ENCODE measurements at regions not wholly inside any gene's neighbourhood (a gene's known extent, or its start where the extent isn't known, plus 50 kb on each side); places are given as distances from the start of the nearest gene placed in this dataset.
"Not testable (repeated sequence)": the region's sequence is repeated elsewhere in the genome, so short reads cannot be mapped to it uniquely, and the experiment has no call there.

GRCh38 chr6:153984811-153985210 is 54.2 kb upstream of the OPRM1 start:
- H3K4me3 ChIP-seq (ENCODE audit: low read depth, low read length), result no peak overlapping the region
- TF ChIP-seq, protein P1, sequence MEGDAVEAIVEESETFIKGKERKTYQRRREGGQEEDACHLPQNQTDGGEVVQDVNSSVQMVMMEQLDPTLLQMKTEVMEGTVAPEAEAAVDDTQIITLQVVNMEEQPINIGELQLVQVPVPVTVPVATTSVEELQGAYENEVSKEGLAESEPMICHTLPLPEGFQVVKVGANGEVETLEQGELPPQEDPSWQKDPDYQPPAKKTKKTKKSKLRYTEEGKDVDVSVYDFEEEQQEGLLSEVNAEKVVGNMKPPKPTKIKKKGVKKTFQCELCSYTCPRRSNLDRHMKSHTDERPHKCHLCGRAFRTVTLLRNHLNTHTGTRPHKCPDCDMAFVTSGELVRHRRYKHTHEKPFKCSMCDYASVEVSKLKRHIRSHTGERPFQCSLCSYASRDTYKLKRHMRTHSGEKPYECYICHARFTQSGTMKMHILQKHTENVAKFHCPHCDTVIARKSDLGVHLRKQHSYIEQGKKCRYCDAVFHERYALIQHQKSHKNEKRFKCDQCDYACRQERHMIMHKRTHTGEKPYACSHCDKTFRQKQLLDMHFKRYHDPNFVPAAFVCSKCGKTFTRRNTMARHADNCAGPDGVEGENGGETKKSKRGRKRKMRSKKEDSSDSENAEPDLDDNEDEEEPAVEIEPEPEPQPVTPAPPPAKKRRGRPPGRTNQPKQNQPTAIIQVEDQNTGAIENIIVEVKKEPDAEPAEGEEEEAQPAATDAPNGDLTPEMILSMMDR (IDR thresholded peaks at IDR 0.05; ENCODE audit: control insufficient read depth, extremely low read depth, insufficient read depth), result no peak
- DNase-seq (ENCODE audit: low read depth), result no peak

- TF ChIP-seq, protein P1 (IDR thresholded peaks at IDR 0.05; ENCODE audit: control insufficient read depth, extremely low read depth, insufficient read depth), result no peak
- H3K4me3 ChIP-seq (ENCODE audit: low read depth, low read length), result no peak overlapping the region
- no peak for DNase-seq (ENCODE audit: low read depth)
Measured at GRCh38 chr6:153980171-153980570, 58.9 kb upstream of the OPRM1 start.

GRCh38 chr6:153978911-153979548 is 60.0 kb upstream of the OPRM1 start:
- not testable (repeated sequence) for H3K4me3 ChIP-seq (ENCODE audit: low read depth, low read length); DNase-seq (ENCODE audit: low read depth)

GRCh38 chr6:153976921-153977693 is 61.9 kb upstream of the OPRM1 start:
- H3K4me3 ChIP-seq (ENCODE audit: low read depth, low read length), result no peak overlapping the region
- DNase-seq (ENCODE audit: low read depth), result no peak
- TF ChIP-seq, protein P1 (IDR thresholded peaks at IDR 0.05; ENCODE audit: control insufficient read depth, extremely low read depth, insufficient read depth), result no peak

DNA sequence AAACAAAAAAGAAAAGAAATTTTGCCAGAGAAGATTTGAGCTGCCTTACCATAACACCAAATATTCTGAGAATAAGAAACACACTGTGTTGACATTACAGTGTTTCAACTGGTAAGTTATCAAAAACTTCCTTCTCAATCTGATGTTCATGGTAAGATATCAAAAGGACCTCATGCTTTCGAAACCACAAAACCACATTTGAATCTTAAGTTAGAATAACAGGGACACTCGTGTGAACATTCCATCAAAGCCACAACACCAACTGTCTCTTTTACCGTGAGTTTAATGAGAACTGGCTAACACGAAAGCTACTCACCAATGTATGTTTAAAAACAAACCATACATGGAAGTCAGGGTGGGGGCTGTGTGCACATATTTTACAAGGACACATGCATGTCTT is 73.0 kb upstream of the OPRM1 start:
- H3K4me3 ChIP-seq (ENCODE audit: low read depth, low read length), result no peak overlapping the region
- no peak for DNase-seq (ENCODE audit: low read depth)
- TF ChIP-seq, protein P1 (IDR thresholded peaks at IDR 0.05; ENCODE audit: control insufficient read depth, extremely low read depth, insufficient read depth), result no peak

GRCh38 chr6:153963352-153963751 is 75.7 kb upstream of the OPRM1 start:
- TF ChIP-seq, protein P1 (IDR thresholded peaks at IDR 0.05; ENCODE audit: control insufficient read depth, extremely low read depth, insufficient read depth), result no peak
- DNase-seq (ENCODE audit: low read depth), result no peak
- H3K4me3 ChIP-seq (ENCODE audit: low read depth, low read length), result no peak overlapping the region

GRCh38 chr6:153962555-153962954 is 76.5 kb upstream of the OPRM1 start:
- H3K4me3 ChIP-seq (ENCODE audit: low read depth, low read length), result no peak overlapping the region
- DNase-seq (ENCODE audit: low read depth), result no peak
- TF ChIP-seq, protein P1 (IDR thresholded peaks at IDR 0.05; ENCODE audit: control insufficient read depth, extremely low read depth, insufficient read depth), result no peak
